PFSK-1 (cell line): ENCODE measurements at regions not wholly inside any gene's neighbourhood (a gene's known extent, or its start where the extent isn't known, plus 50 kb on each side); places are given as distances from the start of the nearest gene placed in this dataset.

Experiments
- TAF1 ChIP-seq: IDR thresholded peaks from 2 replicates; pipeline ENCODE4 v1.6.1; 2012; ENCODE audit warnings: low read length, control low read depth, borderline replicate concordance; ENCODE audit not compliant: insufficient read depth
- TF ChIP-seq, protein P1 (sequence below), 2 experiments: IDR thresholded peaks; 2 replicates each; pipeline versions ENCODE4 v1.6.1 to v1.8.0; 2011 to 2012; ENCODE audit warnings: low read depth in 2 of 2, low read length in 2 of 2, control low read depth in 1 of 2, inconsistent platforms in 1 of 2, mild to moderate bottlenecking in 1 of 2, moderate library complexity in 1 of 2; ENCODE audit not compliant: insufficient read depth in 1 of 2

DNA sequence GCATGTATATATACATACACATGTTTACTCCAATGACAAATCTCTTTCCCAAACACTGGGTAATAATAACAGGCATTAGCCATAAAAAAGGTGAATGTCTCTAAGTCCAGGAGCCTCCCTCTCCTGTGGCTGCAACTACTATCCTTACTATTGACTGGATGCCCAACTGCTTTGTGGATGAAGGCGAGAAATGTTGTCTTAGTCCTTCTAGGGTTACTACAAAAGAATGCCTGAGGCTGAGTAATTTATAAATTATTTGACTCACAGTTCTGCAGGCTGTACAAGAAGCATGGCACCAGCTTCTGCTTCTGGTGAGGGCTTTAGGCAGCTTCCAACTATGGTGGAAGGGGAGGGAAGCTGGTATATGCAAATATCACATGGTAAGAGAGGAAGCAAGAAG is 366.0 kb upstream of the DDHD1 start:
- no peak for TF ChIP-seq TAF1
- TF ChIP-seq, protein P1, sequence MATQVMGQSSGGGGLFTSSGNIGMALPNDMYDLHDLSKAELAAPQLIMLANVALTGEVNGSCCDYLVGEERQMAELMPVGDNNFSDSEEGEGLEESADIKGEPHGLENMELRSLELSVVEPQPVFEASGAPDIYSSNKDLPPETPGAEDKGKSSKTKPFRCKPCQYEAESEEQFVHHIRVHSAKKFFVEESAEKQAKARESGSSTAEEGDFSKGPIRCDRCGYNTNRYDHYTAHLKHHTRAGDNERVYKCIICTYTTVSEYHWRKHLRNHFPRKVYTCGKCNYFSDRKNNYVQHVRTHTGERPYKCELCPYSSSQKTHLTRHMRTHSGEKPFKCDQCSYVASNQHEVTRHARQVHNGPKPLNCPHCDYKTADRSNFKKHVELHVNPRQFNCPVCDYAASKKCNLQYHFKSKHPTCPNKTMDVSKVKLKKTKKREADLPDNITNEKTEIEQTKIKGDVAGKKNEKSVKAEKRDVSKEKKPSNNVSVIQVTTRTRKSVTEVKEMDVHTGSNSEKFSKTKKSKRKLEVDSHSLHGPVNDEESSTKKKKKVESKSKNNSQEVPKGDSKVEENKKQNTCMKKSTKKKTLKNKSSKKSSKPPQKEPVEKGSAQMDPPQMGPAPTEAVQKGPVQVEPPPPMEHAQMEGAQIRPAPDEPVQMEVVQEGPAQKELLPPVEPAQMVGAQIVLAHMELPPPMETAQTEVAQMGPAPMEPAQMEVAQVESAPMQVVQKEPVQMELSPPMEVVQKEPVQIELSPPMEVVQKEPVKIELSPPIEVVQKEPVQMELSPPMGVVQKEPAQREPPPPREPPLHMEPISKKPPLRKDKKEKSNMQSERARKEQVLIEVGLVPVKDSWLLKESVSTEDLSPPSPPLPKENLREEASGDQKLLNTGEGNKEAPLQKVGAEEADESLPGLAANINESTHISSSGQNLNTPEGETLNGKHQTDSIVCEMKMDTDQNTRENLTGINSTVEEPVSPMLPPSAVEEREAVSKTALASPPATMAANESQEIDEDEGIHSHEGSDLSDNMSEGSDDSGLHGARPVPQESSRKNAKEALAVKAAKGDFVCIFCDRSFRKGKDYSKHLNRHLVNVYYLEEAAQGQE (IDR thresholded peaks at IDR 0.05; ENCODE audit: insufficient read depth in 1 of 2, low read depth in 2 of 2, low read length in 2 of 2): no peak
